ENCODE measurements at regions not wholly inside any gene's neighbourhood (a gene's known extent, or its start where the extent isn't known, plus 50 kb on each side); places are given as distances from the start of the nearest gene placed in this dataset.

- Histone ChIP-seq H3K36me3 (ENCODE audit: control insufficient read depth, insufficient read depth, low read length) (peaks cover 57% of the 10 kb centered on the region), H3K27me3 (replicated peaks; ENCODE audit: control insufficient read depth, insufficient read depth, low read length) (no peaks in the 10 kb centered on the region), H3K4me3 (replicated peaks; ENCODE audit: low read depth, low read length) (no peak overlapping the region)
- DNase-seq (ENCODE audit: extremely low read depth, insufficient read length) = peak; percentile 38
- peak; percentile 96 for TF ChIP-seq CTCF (IDR thresholded peaks at IDR 0.05; ENCODE audit: insufficient read depth, low read length, poor library complexity, severe bottlenecking)
Measured at GRCh38 chr14:95442633-95443021, 73.8 kb downstream of the SYNE3 start.

- TF ChIP-seq CTCF (IDR thresholded peaks at IDR 0.05; ENCODE audit: insufficient read depth, low read length, poor library complexity, severe bottlenecking) = no peak
- no peak for DNase-seq (ENCODE audit: extremely low read depth, insufficient read length)
- H3K4me3 ChIP-seq (replicated peaks; ENCODE audit: low read depth, low read length) = no peak overlapping the region
- peaks cover 55% of the 10 kb centered on the region for H3K36me3 ChIP-seq (ENCODE audit: control insufficient read depth, insufficient read depth, low read length)
- no peaks in the 10 kb centered on the region for H3K27me3 ChIP-seq (replicated peaks; ENCODE audit: control insufficient read depth, insufficient read depth, low read length)
Measured at GRCh38 chr14:95442016-95442632, 74.3 kb downstream of the SYNE3 start.

- no peak for DNase-seq (ENCODE audit: extremely low read depth, insufficient read length)
- Histone ChIP-seq H3K27me3 (replicated peaks; ENCODE audit: control insufficient read depth, insufficient read depth, low read length) (no peaks in the 10 kb centered on the region), H3K36me3 (ENCODE audit: control insufficient read depth, insufficient read depth, low read length) (peaks cover 58% of the 10 kb centered on the region), H3K4me3 (replicated peaks; ENCODE audit: low read depth, low read length) (no peak overlapping the region)
- TF ChIP-seq CTCF (IDR thresholded peaks at IDR 0.05; ENCODE audit: insufficient read depth, low read length, poor library complexity, severe bottlenecking) = no peak
Measured at GRCh38 chr14:95440951-95441350, 75.5 kb downstream of the SYNE3 start.

GRCh38 chr14:95440496-95440895, 76.0 kb downstream of the SYNE3 start:
- Histone ChIP-seq H3K36me3 (ENCODE audit: control insufficient read depth, insufficient read depth, low read length) (peaks cover 55% of the 10 kb centered on the region), H3K4me3 (replicated peaks; ENCODE audit: low read depth, low read length) (no peak overlapping the region), H3K27me3 (replicated peaks; ENCODE audit: control insufficient read depth, insufficient read depth, low read length) (no peaks in the 10 kb centered on the region)
- TF ChIP-seq CTCF (IDR thresholded peaks at IDR 0.05; ENCODE audit: insufficient read depth, low read length, poor library complexity, severe bottlenecking) = no peak
- DNase-seq (ENCODE audit: extremely low read depth, insufficient read length) = no peak

GRCh38 chr14:95439881-95440280, 76.6 kb downstream of the SYNE3 start:
- TF ChIP-seq CTCF (IDR thresholded peaks at IDR 0.05; ENCODE audit: insufficient read depth, low read length, poor library complexity, severe bottlenecking) = no peak
- H3K36me3 ChIP-seq (ENCODE audit: control insufficient read depth, insufficient read depth, low read length) = peaks cover 52% of the 10 kb centered on the region

GRCh38 chr14:95437715-95438114, 78.7 kb downstream of the SYNE3 start:
- H3K27me3 ChIP-seq (replicated peaks; ENCODE audit: control insufficient read depth, insufficient read depth, low read length) = no peaks in the 10 kb centered on the region
- peaks cover 55% of the 10 kb centered on the region for H3K36me3 ChIP-seq (ENCODE audit: control insufficient read depth, insufficient read depth, low read length)
- no peak overlapping the region for H3K4me3 ChIP-seq (replicated peaks; ENCODE audit: low read depth, low read length)
- no peak for DNase-seq (ENCODE audit: extremely low read depth, insufficient read length)
- no peak for TF ChIP-seq CTCF (IDR thresholded peaks at IDR 0.05; ENCODE audit: insufficient read depth, low read length, poor library complexity, severe bottlenecking)

More at GRCh38 chr14:95439881-95440280, 76.6 kb downstream of the SYNE3 start:
- H3K27me3 ChIP-seq (replicated peaks; ENCODE audit: control insufficient read depth, insufficient read depth, low read length) = no peaks in the 10 kb centered on the region
- no peak overlapping the region for H3K4me3 ChIP-seq (replicated peaks; ENCODE audit: low read depth, low read length)
- DNase-seq (ENCODE audit: extremely low read depth, insufficient read length) = no peak
